PC-3 (cell line): ENCODE measurements at regions not wholly inside any gene's neighbourhood (a gene's known extent, or its start where the extent isn't known, plus 50 kb on each side); places are given as distances from the start of the nearest gene placed in this dataset.

ENCODE experiments used
- ATAC-seq: fragments of 200-7000 bp; cut with Tn5 transposase; 2 replicates; pipeline ENCODE4 v1.9.1; 2020; ENCODE audit warnings: mild to moderate bottlenecking, moderate library complexity
- BruUV-seq: library from RNA; stranded (reverse); fragments of 400-500 nt; replicated peaks from 2 replicates; lab custom pipeline; 2021; lab: Mats Ljungman, UMichigan
- CTCF ChIA-PET: fragments of 300-600 bp; sonication (Branson Sonifier 250); formaldehyde crosslinking; loops from one replicate; lab custom pipeline; 2022; ENCODE audit warnings: antibody characterized with exemption; lab: Charles Lee
- POLR2A ChIA-PET: fragments of 300-600 bp; sonication (Branson Sonifier 250); formaldehyde crosslinking; loops from one replicate; lab custom pipeline; 2022; ENCODE audit warnings: antibody characterized with exemption; ENCODE audit not compliant: unreplicated experiment; lab: Charles Lee
- DNase-seq: peaks from one replicate; pipeline ENCODE4 v3.0.0-alpha.2; 2015
- H2AFZ ChIP-seq: fragments of 300-600 bp; sonication (generic); 2 replicates; pipeline ENCODE4 v1.6.0; 2016; ENCODE audit warnings: antibody characterized with exemption, low read length
- H3F3A ChIP-seq: fragments of 300-600 bp; sonication (generic); one replicate; pipeline ENCODE4 v1.6.0; 2017; ENCODE audit warnings: antibody characterized with exemption, low read length, control low read depth, mild to moderate bottlenecking; ENCODE audit not compliant: unreplicated experiment
- H3K27ac ChIP-seq: fragments of 300-600 bp; sonication (generic); 2 replicates; pipeline ENCODE4 v1.5.1; 2016; ENCODE audit warnings: mild to moderate bottlenecking, low read length
- H3K27me3 ChIP-seq: fragments of 300-600 bp; sonication (generic); 2 replicates; pipeline ENCODE4 v1.6.1; 2016; ENCODE audit warnings: low read length, mixed read lengths
- H3K36me3 ChIP-seq: fragments of 300-600 bp; sonication (generic); 2 replicates; pipeline ENCODE4 v1.6.1; 2016; ENCODE audit warnings: low read depth, mixed run types, low read length, mixed read lengths
- H3K4me1 ChIP-seq: fragments of 300-600 bp; sonication (generic); 2 replicates; pipeline ENCODE4 v1.5.1; 2016; ENCODE audit warnings: low read length; ENCODE audit not compliant: insufficient read depth
- H3K4me2 ChIP-seq: fragments of 300-600 bp; sonication (generic); 2 replicates; pipeline ENCODE4 v1.6.0; 2016; ENCODE audit warnings: low read length
- H3K4me3 ChIP-seq: fragments of 300-600 bp; sonication (generic); 2 replicates; pipeline ENCODE4 v1.5.1; 2016; ENCODE audit warnings: mild to moderate bottlenecking, low read length, mixed read lengths
- H3K79me2 ChIP-seq: fragments of 300-600 bp; sonication (generic); 2 replicates; pipeline ENCODE4 v1.6.1; 2017; ENCODE audit warnings: low read length, mixed read lengths
- H3K9ac ChIP-seq: fragments of 300-600 bp; sonication (generic); 2 replicates; pipeline ENCODE4 v1.6.0; 2016; ENCODE audit warnings: mild to moderate bottlenecking, low read length
- H3K9me2 ChIP-seq: fragments of 300-600 bp; sonication (generic); replicated peaks from 2 replicates; pipeline ENCODE4 v1.6.1; 2016; ENCODE audit warnings: mixed run types, low read length, mixed read lengths
- H3K9me3 ChIP-seq: fragments of 300-600 bp; sonication (generic); 2 replicates; pipeline ENCODE4 v1.6.1; 2016; ENCODE audit warnings: low read length, mixed read lengths
- H4K20me1 ChIP-seq: fragments of 300-600 bp; sonication (generic); 2 replicates; pipeline ENCODE4 v1.6.1; 2016; ENCODE audit warnings: low read length, mixed read lengths
- CTCF ChIP-seq: fragments of 300-600 bp; sonication (generic); conservative IDR thresholded peaks from 2 replicates; pipeline ENCODE4 v1.5.1; 2017; ENCODE audit warnings: antibody characterized with exemption, low read depth, mild to moderate bottlenecking, low read length
- EZH2 ChIP-seq: fragments of 300-600 bp; sonication (generic); IDR thresholded peaks from one replicate; pipeline ENCODE4 v1.6.1; 2017; ENCODE audit warnings: antibody characterized with exemption, mild to moderate bottlenecking, low read length; ENCODE audit not compliant: unreplicated experiment
- EZH2phosphoT487 ChIP-seq: fragments of 300-600 bp; sonication (generic); IDR thresholded peaks from 2 replicates; pipeline ENCODE4 v1.6.1; 2018; ENCODE audit warnings: mild to moderate bottlenecking, antibody characterized with exemption, low read length, borderline replicate concordance
- intact Hi-C: fragments of 100-400 bp; cut with micrococcal nuclease; formaldehyde crosslinking; loops from 2 replicates; pipeline ENCODE4 v1.9.0; 2023

DNA sequence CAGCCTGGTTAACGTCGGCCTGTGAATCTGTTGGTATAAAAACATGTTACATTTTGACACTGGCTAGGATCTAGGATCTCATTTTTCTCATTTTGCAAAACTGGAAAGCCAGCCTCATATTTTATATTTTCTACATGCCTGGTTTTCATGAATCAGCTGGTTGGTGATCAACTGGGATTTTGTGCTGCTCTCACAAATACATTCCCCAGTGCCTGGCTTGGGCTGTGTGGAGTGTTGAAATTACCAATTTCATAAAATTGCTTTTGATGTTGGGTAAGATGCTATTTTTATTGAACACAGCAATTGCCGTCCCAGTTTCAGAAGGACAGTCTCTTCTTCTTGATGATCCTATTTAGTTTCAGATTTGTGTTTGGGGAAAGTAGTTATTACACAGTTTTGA, 604.3 kb downstream of the TAFA4 start:
- H3K4me3 ChIP-seq, result no peak overlapping the region
- no peak overlapping the region for H3K9ac ChIP-seq
- no peak overlapping the region for H2AFZ ChIP-seq
- no peaks in the 10 kb centered on the region for H3K4me1 ChIP-seq
- no peaks in the 10 kb centered on the region for H3K9me3 ChIP-seq
- H3K36me3 ChIP-seq, result no peaks in the 10 kb centered on the region
- no peaks in the 10 kb centered on the region for H3K27me3 ChIP-seq
- no peak overlapping the region for H3K4me2 ChIP-seq
- intact Hi-C loops, result no loop called here
- no peak for DNase-seq
- H4K20me1 ChIP-seq, result no peaks in the 10 kb centered on the region
- POLR2A ChIA-PET, result no interaction called here
- H3K9me2 ChIP-seq, result no peaks in the 10 kb centered on the region
- H3F3A ChIP-seq, result no peaks in the 10 kb centered on the region
- no peak overlapping the region for H3K27ac ChIP-seq
- BruUV-seq, result no TSS peak
- no peak for ATAC-seq
- CTCF ChIA-PET, result no interaction called here
- TF ChIP-seq EZH2phosphoT487 (no peak), EZH2 (no peak), CTCF (no peak)
- H3K79me2 ChIP-seq, result no peaks in the 10 kb centered on the region

GRCh38 chr3:68315964-68316363, 616.4 kb downstream of the TAFA4 start:
- no peak overlapping the region for H3K4me2 ChIP-seq
- H3K36me3 ChIP-seq, result no peaks in the 10 kb centered on the region
- no peak overlapping the region for H3K9ac ChIP-seq
- H3K9me2 ChIP-seq, result no peaks in the 10 kb centered on the region
- POLR2A ChIA-PET, result no interaction called here
- no peaks in the 10 kb centered on the region for H3F3A ChIP-seq
- H3K27ac ChIP-seq, result no peak overlapping the region
- ATAC-seq (no peak), DNase-seq (no peak)
- TF ChIP-seq EZH2phosphoT487, result no peak
- TF ChIP-seq EZH2, result no peak
- TF ChIP-seq CTCF, result no peak
- no peak overlapping the region for H3K4me3 ChIP-seq
- intact Hi-C loops, result no loop called here
- no peaks in the 10 kb centered on the region for H3K9me3 ChIP-seq
- no peaks in the 10 kb centered on the region for H3K27me3 ChIP-seq
- no peaks in the 10 kb centered on the region for H4K20me1 ChIP-seq
- CTCF ChIA-PET, result no interaction called here
- H2AFZ ChIP-seq, result no peak overlapping the region
- no peaks in the 10 kb centered on the region for H3K79me2 ChIP-seq
- no TSS peak for BruUV-seq
- no peaks in the 10 kb centered on the region for H3K4me1 ChIP-seq

GRCh38 chr3:68315546-68315945, 616.8 kb downstream of the TAFA4 start:
- Histone ChIP-seq H3K4me3 (no peak overlapping the region), H3K79me2 (no peaks in the 10 kb centered on the region), H2AFZ (no peak overlapping the region), H3K4me1 (no peaks in the 10 kb centered on the region), H3K9me2 (no peaks in the 10 kb centered on the region), H3K27me3 (no peaks in the 10 kb centered on the region), H3K9ac (no peak overlapping the region), H3K9me3 (no peaks in the 10 kb centered on the region), H3F3A (no peaks in the 10 kb centered on the region), H4K20me1 (no peaks in the 10 kb centered on the region), H3K4me2 (no peak overlapping the region), H3K36me3 (no peaks in the 10 kb centered on the region), H3K27ac (no peak overlapping the region)
- TF ChIP-seq EZH2phosphoT487 (no peak), EZH2 (no peak), CTCF (no peak)
- ChIA-PET POLR2A (no interaction called here), CTCF (no interaction called here)
- DNase-seq (no peak), ATAC-seq (no peak)
- BruUV-seq, result no TSS peak
- intact Hi-C loops, result no loop called here
